GM18909 (cell line): ENCODE measurements at regions not wholly inside any gene's neighbourhood (a gene's known extent, or its start where the extent isn't known, plus 50 kb on each side); places are given as distances from the start of the nearest gene placed in this dataset.

Experiments
- ATAC-seq: cut with Tn5 transposase; IDR thresholded peaks from one replicate; pipeline ENCODE4 v1.9.1; 2021; ENCODE audit warnings: mild to moderate bottlenecking; ENCODE audit not compliant: unreplicated experiment, poor library complexity

DNA sequence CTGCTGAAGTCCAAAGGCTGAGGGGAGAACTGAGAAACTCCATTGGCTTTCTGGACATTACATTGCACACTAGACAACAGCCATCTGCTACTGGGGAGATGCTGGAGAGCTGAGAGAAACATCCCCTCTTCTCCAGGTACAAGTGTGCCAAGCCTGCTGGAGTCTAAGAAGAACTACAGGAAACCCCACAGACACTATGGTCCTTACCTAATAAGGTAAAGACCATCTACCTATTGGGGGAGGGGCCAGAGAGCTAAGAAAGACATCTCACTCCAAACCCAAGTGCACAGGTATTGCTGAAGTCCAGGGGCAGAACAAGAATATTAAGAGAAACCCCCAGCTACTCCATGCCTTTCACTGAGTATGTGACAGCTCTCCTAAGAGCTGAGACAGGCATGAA, 338.7 kb upstream of the NCKAP5 start:
- no peak for ATAC-seq

DNA sequence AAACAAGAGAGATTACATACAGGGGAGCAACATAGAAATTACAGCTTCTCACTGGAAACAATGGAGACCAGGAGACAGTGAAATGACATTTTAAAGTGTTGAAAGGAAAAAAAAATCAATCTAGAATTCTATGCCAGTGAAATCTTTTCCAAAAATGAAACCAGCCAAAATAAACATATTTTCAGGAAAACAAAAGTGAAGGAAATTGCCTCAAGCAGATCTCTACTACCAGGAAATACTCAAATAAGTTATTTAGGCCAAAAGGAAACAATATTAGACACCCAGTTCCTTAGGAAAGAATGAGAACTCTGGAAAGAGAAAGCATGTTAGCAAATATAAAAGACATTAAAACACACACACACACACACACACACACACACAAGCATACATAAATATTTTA, 339.9 kb upstream of the NCKAP5 start:
- no peak for ATAC-seq

- no peak for ATAC-seq
These were observed 335.7 kb upstream of the MGAT5 start for GRCh38 chr2:133918141-133918540.

- ATAC-seq = no peak
These were observed 334.6 kb upstream of the MGAT5 start for GRCh38 chr2:133919285-133919684.

GRCh38 chr2:133927894-133928293, 326.0 kb upstream of the MGAT5 start:
- ATAC-seq = no peak

DNA sequence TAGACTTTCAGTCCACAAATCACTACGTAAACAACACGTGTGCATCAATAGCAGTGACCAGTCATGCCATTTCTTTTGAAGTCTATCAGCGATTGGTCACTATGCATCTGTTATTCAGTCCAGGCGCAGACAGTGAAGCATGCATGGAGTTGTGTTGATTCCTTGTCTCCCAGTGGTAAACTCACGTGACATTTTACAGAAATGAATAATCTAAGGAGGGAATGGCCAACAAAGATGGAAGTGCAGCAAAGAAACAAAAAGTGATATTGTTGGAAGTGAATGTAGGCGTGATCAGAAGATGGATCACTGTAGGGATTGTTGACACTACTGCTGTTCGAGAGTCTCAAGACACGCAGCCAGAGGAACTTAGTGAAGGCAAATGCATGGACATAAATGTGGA, 317.8 kb upstream of the MGAT5 start:
- no peak for ATAC-seq

DNA sequence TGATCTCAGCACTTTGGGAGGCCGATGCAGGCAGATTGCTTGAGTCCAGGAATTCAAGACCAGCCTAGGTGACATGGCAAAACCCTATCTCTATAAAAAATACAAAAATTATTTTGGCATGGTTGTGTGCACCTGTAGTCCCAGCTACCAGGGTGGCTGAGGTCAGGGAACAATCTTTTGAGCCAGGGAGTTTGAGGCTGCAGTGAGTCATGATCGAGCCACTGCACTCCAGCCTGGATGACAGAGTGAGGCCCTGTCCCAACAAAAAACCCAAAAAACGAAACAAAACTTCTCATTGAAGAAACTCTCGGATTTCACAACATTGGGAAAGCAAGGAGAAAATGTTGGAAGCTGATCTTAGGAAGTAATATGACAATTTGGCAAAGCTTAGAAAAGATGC, 317.3 kb upstream of the MGAT5 start:
- no peak for ATAC-seq

- ATAC-seq = no peak
These were observed 316.2 kb upstream of the MGAT5 start for GRCh38 chr2:133937669-133938068.

GRCh38 chr2:133940134-133940533, 313.7 kb upstream of the MGAT5 start:
- no peak for ATAC-seq

- no peak for ATAC-seq
These were observed 312.2 kb upstream of the MGAT5 start for GRCh38 chr2:133941666-133942065.

DNA sequence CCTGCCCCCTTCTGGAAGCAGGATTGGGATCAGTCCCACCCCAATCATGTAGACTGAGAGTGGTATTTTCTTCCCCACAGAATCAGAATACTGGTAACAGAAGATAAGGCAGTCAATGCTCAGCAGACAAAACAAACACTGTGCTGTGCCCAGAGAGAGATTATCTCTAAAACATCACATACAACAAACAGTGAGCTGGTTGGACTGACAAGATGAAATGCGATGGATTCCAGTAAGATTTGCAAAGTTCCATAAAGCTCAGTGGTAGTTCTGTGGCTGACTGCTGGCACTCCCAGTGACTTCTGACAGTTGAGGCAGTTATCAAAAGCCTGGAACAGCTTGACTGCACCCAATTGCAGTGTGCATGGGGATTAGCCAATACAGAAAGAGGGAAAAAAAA, 311.5 kb upstream of the MGAT5 start:
- ATAC-seq = no peak

DNA sequence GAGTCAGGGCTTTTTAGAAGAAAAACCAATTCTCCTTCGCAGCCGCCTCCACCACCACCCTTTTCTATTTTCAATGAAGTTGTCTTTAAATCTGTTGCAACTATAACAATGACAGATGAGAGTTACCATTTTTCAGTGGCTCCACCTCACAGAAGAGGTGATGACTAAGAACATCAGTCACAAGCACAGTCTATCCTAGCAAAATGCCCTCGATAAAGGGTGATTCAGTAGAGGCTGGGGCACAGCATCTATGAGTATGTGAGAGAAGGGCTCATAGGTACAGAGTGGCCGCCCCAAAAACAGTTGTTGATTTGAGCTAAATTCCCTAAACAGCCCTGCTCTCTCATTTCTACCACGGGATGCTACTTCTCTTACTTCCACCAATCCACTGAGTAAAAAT, 310.8 kb upstream of the MGAT5 start:
- no peak for ATAC-seq

GRCh38 chr2:133945089-133945488, 308.8 kb upstream of the MGAT5 start:
- no peak for ATAC-seq

GRCh38 chr2:133947057-133947456, 306.8 kb upstream of the MGAT5 start:
- no peak for ATAC-seq

- no peak for ATAC-seq
These were observed 305.1 kb upstream of the MGAT5 start for GRCh38 chr2:133948610-133949290.

DNA sequence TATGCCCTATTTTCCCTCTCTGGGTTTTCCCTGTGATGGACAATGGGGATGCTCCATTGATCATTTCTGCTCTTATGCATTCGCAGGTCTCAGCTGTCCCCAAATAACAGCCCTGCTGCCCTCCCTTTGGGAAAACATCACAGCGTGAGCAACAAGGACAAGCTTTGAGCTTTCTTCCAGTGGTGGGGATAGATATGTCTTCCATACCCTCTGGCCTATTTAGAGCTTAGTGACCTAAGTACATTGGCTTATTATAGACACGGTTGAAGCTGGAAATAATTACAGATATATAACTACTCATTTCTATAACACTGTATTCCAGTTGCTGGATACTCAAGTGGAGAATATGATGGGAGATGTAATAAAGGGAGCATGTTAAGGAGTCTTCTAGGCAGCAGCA, 304.3 kb upstream of the MGAT5 start:
- no peak for ATAC-seq

GRCh38 chr2:133951209-133951608, 302.7 kb upstream of the MGAT5 start:
- ATAC-seq = no peak

- peak; percentile 60 for ATAC-seq
These were observed 301.5 kb upstream of the MGAT5 start for GRCh38 chr2:133952420-133952819.

DNA sequence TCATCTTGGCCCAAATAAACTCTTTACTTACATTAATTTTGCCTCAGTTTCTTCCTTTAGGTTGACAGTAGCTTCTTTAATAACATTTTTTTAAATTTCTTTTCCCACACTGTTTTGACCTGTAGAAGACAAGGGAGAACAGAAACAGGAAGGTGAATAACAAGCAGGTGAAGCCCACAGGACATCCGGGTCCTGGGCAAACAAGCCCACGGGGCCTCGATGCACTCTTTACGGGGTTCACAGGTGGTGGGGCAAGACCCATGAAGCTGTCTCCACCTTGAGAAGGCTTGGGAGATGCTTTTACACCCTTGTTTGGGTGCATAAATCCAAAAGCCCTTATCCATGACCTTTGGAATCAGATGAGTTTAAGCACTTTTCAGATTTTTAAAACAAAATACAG, 301.0 kb upstream of the MGAT5 start:
- ATAC-seq = no peak

DNA sequence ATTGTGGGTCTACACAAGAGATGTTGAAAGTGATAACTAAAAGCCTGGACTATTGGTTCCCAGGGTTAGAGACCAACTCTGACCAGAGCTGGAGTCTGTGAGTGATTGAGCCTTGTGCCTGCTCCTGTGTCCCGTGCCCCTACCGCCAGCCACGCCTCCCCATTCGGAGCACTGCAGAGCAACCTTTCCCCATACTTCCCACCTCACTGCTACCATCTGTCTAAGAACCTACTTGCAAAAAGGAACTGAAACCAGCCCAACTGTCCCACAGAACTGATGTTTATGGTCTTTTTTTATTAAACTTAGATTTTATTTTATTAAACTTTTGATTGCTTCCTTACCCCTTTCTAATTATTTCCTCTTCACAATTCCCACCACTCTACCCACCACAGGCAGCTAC, 300.3 kb upstream of the MGAT5 start:
- ATAC-seq = peak; percentile 79

DNA sequence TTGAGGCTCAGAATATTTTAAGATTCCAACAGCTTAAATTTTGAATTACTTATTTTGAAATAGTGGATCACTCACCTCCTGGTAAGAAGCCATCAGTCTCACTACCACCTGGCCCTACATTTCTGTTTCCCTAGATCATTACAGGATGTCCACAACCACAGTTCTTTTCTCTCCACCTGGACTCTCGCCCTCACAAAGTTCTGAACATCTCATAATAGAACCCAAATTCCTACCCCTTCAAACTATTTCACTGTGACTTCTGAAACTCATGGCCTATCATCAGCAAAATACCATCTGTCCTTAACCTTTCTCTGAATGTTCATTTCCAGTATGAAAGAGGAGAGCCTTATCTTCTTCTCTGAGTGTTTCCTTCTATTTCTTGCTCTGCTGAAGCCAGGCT, 299.2 kb upstream of the MGAT5 start:
- no peak for ATAC-seq

GRCh38 chr2:133955169-133955568, 298.7 kb upstream of the MGAT5 start:
- ATAC-seq = no peak

- ATAC-seq = no peak
These were observed 297.4 kb upstream of the MGAT5 start for GRCh38 chr2:133956434-133956935.
